HG03354 (cell line): ENCODE measurements at regions not wholly inside any gene's neighbourhood (a gene's known extent, or its start where the extent isn't known, plus 50 kb on each side); places are given as distances from the start of the nearest gene placed in this dataset.

Experiments used
- ATAC-seq: cut with Tn5 transposase; IDR thresholded peaks from one replicate; pipeline ENCODE4 v1.9.1; 2021; ENCODE audit warnings: mild to moderate bottlenecking; ENCODE audit not compliant: unreplicated experiment, poor library complexity, severe bottlenecking

- no peak for ATAC-seq
Measured at GRCh38 chr20:50409495-50409894, 100.7 kb upstream of the PTPN1 start.

DNA sequence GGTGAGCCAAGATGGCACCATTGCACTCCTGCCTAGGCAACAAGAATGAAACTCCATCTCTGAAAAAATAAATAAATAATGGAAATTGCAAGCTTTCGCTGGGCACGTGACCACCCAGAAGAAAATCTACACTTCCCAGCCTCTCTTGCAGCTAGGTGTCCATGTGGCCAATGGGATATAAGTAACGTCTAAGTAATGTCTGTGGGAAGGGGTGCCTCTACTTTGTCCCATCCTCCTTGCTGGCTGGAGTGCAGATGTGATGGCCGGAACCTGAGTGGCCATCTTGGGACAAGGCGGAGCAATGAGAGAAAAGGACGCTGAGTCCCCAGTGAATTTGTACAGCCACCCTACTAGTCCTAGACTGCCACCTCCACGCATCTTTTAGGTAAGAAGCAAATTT is 99.8 kb upstream of the PTPN1 start:
- ATAC-seq = no peak

- ATAC-seq = no peak
Measured at GRCh38 chr20:50412069-50412468, 98.1 kb upstream of the PTPN1 start.

- no peak for ATAC-seq
Measured at GRCh38 chr20:50412499-50412898, 97.7 kb upstream of the PTPN1 start.

GRCh38 chr20:50413088-50413500 is 97.1 kb upstream of the PTPN1 start:
- no peak for ATAC-seq

DNA sequence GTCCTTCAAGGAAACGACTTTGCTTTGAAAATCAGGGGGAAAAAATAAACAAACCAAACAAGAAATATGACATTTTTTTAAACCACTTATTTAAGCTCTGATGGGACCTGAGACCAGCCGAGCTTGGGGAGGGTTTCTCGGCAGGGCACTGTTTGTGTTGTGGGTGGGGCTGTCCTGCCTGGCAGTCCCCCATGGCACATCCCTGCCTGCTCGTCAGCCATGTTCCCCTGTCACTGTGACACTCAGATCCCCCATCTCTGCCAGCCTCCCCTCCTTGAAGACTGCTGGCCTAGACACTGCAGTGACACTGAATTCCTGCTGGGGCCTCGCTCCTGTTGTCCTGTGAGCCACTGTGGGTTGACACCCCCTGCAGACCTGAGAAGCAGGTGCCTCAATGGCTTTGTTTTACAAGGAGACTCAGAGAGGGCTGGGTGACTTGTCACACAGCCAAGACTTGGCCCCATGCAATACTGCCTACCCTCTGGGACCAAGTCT is 95.1 kb upstream of the PTPN1 start:
- no peak for ATAC-seq

- ATAC-seq = no peak
Measured at GRCh38 chr20:50415516-50416268, 94.5 kb upstream of the PTPN1 start.

GRCh38 chr20:50416269-50417022 is 93.7 kb upstream of the PTPN1 start:
- ATAC-seq = no peak

DNA sequence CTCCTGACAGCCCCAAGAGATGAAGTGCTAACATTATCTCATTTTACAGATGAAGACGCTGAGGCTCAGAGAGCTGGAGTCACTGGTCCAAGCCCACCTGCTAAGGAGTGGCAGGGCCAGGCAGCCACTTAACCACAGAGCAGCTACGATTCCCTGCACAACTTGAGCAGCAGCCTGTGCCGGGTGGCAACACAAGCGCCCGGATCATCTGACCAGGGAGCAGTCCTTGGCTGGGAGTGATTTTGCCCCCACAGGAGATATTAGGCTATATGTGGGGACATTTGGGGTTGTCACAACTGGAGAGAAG is 93.2 kb upstream of the PTPN1 start:
- ATAC-seq = no peak

GRCh38 chr20:50417484-50418235 is 92.5 kb upstream of the PTPN1 start:
- ATAC-seq = no peak

DNA sequence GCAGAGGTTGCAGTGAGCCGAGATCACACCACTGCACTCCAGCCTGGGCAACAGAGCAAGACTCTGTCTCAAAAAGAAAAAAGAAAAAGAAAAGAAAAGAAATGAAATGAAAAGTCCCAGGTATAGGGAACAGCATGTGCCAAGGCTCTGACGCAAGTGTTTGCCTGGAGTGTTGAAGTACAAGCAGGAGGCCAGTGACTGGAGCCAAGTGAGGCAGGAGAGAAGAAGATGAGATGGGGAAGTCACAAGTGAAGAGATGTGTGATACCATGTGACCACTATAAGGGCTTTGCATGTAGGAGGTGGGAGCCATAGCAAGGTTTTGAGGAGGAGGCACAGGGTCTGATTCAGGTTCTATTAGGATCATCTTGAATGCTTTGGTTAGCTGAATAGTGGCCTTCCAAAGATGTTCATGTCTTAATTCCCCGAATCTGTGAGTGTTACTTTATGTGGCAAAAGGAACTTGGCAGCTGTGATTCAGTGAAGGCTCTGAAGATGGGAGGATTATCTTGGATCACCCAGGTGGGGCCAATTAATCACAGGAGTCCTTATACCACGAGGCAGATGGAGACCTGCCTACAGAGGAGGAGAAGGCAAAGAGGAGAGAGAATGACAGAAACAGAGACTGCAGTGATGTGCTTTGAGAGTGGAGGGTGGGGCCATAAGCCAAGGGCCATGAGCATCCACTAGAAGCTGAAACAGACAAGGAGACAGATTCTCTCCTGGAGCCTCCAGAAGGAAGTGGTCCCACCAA is 91.1 kb upstream of the PTPN1 start:
- ATAC-seq = no peak

DNA sequence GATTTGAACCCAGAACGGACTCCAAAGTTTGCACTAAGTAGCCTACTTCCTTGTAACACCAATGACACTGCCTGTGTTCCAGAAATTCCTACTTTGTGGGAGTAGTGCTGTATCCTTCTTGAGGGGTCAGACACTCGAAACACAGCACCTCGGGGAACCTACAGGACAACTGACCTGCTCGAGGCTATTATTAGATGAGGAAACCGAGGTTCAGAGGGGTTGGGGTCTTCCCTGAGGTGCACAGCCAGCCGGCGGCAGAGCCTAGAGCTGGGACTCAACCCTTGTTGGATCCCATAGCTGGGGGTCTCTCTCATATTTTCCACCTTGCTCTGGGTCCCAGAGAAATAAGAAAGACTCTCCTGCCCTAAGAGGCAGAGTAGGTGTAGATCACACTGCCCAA is 89.8 kb upstream of the PTPN1 start:
- ATAC-seq = no peak

GRCh38 chr20:50421356-50422340 is 88.5 kb upstream of the PTPN1 start:
- no peak for ATAC-seq

DNA sequence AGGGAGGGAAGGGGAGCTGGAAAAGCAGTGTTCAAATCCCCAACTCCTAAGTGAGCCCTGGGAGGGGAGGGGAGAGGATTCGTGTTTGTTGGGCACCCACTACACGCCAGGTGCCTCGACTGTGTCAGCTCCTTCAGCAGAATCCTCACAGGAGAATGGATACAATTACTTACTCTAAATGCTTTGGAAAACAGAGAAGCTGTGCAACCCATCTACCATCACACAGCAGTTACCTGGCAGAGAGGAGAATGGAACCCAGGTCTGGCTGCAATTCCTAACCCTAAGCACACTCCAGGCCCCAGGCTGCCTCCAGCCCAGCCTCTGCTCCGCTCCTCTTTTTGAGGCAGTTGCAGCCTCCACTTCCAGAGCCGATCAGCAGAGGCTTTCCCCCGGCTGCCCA is 86.4 kb upstream of the PTPN1 start:
- no peak for ATAC-seq

GRCh38 chr20:50425076-50425475 is 85.1 kb upstream of the PTPN1 start:
- no peak for ATAC-seq

- no peak for ATAC-seq
Measured at GRCh38 chr20:50426866-50427718, 83.1 kb upstream of the PTPN1 start.

GRCh38 chr20:50427719-50428083 is 82.5 kb upstream of the PTPN1 start:
- ATAC-seq = no peak
